ENCODE measurements at regions not wholly inside any gene's neighbourhood (a gene's known extent, or its start where the extent isn't known, plus 50 kb on each side); places are given as distances from the start of the nearest gene placed in this dataset.

DNA sequence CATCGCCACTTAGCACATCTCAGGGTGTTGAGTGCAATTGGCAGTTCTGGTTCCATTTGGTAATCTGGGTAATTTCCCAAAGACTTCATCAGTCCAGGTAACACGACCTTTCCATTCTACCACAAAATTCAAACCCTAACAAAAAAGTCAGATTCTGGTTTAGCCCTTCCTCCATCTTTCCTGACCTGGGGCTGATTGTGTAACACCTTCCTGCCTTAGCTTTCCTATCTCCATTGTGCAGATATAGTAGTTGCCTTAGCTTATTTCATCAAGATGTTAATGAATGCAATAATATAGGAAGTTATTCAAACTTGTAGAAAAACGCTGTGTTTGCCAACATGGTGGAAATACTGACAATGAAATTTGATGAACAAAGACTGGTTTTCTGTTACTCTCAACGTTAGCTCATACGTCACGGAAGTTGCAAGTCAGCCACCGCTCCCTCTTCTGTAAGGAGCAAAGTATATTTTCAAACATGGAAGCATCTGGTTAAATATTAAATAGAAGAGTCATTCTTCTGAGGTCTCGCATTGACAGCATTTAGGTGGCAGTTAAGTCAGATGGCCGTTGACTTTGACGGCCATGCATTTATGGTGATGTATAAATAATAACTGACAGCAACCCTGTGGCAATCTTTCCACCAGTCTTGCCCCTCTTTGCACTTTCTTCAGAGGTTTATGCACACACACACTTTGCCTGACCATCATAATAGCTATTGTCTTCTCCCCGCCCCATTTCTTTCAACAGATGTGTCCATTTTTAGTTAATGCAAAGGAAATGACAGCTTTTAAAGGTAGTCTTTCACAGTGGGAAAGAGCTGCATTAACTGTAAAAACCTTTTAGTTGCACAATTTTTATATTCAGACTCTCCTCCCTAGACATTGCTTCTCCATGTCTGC, 205.1 kb upstream of the BMPER start:
- H3K9me3 ChIP-seq (ENCODE audit: control insufficient read depth in 5 of 5, low read length in 5 of 5) = peaks cover 0 to 23% (median 13%) of the 10 kb centered on the region in 5 donors
- no peaks in the 10 kb centered on the region for H3K27me3 ChIP-seq (ENCODE audit: control insufficient read depth in 5 of 5, insufficient read depth in 4 of 5, low read length in 5 of 5)
- no peak overlapping the region for H3K9ac ChIP-seq (ENCODE audit: low read length in 5 of 5)
- no peak overlapping the region for H3K27ac ChIP-seq (ENCODE audit: low read depth, low read length)
- H3K4me3 ChIP-seq (ENCODE audit: low read depth in 1 of 5, low read length in 5 of 5) = no peak overlapping the region
- H3K36me3 ChIP-seq (ENCODE audit: control insufficient read depth in 5 of 5, insufficient read depth in 5 of 5, low read length in 5 of 5) = no peaks in the 10 kb centered on the region
- H3K4me1 ChIP-seq (ENCODE audit: control insufficient read depth in 5 of 5, insufficient read depth in 5 of 5, low read length in 5 of 5) = no peaks in the 10 kb centered on the region

DNA sequence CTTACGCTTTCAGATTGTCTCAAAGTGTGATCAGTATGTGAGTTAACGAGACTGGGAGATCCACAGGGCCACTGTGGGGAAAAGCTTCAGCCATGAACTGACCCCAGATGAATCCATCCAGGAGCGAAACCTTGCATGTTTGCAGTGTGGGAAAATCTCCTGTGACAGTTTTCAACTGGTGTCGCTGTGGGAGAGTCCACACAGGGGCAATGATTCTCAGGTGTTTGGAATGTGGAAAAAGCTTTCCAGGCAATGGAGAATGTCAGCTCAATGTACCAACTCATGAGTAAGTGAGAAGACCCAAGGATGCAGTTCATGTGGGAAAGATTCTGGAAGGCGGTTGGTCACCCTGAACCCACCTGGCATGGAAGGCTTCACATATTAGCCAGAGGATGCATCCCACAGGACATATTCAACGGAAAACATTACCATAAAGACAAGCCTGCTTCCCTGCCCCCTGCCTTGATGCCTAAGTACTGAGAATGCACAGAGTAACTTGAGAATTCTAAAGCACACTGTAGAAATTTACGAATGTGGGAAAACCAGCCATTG, 204.1 kb upstream of the BMPER start:
- peaks cover 0 to 23% (median 13%) of the 10 kb centered on the region in 5 donors for H3K9me3 ChIP-seq (ENCODE audit: control insufficient read depth in 5 of 5, low read length in 5 of 5)
- no peak overlapping the region for H3K27ac ChIP-seq (ENCODE audit: low read depth, low read length)
- no peak overlapping the region for H3K9ac ChIP-seq (ENCODE audit: low read length in 5 of 5)
- H3K4me1 ChIP-seq (ENCODE audit: control insufficient read depth in 5 of 5, insufficient read depth in 5 of 5, low read length in 5 of 5) = peaks cover 0 to 4% (median 0%) of the 10 kb centered on the region in 5 donors
- H3K36me3 ChIP-seq (ENCODE audit: control insufficient read depth in 5 of 5, insufficient read depth in 5 of 5, low read length in 5 of 5) = no peaks in the 10 kb centered on the region
- H3K27me3 ChIP-seq (ENCODE audit: control insufficient read depth in 5 of 5, insufficient read depth in 4 of 5, low read length in 5 of 5) = no peaks in the 10 kb centered on the region
- H3K4me3 ChIP-seq (ENCODE audit: low read depth in 1 of 5, low read length in 5 of 5) = peak overlapping the region in 1 of 5 donors; percentile 9

GRCh38 chr7:33701927-33702326, 203.4 kb upstream of the BMPER start:
- H3K36me3 ChIP-seq (ENCODE audit: control insufficient read depth in 5 of 5, insufficient read depth in 5 of 5, low read length in 5 of 5) = no peaks in the 10 kb centered on the region
- H3K4me3 ChIP-seq (ENCODE audit: low read depth in 1 of 5, low read length in 5 of 5) = no peak overlapping the region
- H3K27ac ChIP-seq (ENCODE audit: low read depth, low read length) = no peak overlapping the region
- peaks cover 0 to 23% (median 13%) of the 10 kb centered on the region in 5 donors for H3K9me3 ChIP-seq (ENCODE audit: control insufficient read depth in 5 of 5, low read length in 5 of 5)
- no peak overlapping the region for H3K9ac ChIP-seq (ENCODE audit: low read length in 5 of 5)
- no peaks in the 10 kb centered on the region for H3K27me3 ChIP-seq (ENCODE audit: control insufficient read depth in 5 of 5, insufficient read depth in 4 of 5, low read length in 5 of 5)
- H3K4me1 ChIP-seq (ENCODE audit: control insufficient read depth in 5 of 5, insufficient read depth in 5 of 5, low read length in 5 of 5) = peaks cover 0 to 11% (median 4%) of the 10 kb centered on the region in 5 donors

DNA sequence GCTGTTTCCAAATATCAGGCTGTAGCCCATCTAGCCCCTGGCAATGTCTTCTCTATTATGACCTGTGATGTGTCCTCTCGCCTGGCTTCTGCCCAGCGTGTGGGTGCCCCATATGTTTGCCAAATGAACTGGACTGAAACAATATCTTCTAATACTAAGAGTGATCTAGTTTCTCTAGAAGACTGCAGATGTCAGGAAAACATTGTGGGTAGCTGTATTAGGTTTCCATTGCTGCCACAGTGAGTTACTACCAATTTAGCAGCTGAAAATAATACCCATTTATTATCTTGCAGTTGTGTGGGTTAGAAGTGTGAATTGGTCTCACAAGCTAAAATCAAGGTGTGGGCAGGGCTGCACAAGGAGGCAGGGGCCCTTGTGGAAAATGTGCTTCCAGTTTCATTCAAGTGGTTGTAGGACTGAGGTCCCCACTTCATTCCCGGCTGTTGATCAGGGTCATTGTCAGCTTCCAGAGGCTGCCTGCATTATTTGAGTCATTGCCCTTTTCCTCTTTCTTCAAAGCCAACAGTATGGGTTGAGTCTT, 202.8 kb upstream of the BMPER start:
- no peaks in the 10 kb centered on the region for H3K27me3 ChIP-seq (ENCODE audit: control insufficient read depth in 5 of 5, insufficient read depth in 4 of 5, low read length in 5 of 5)
- no peak overlapping the region for H3K9ac ChIP-seq (ENCODE audit: low read length in 5 of 5)
- no peaks in the 10 kb centered on the region for H3K36me3 ChIP-seq (ENCODE audit: control insufficient read depth in 5 of 5, insufficient read depth in 5 of 5, low read length in 5 of 5)
- peaks cover 0 to 23% (median 13%) of the 10 kb centered on the region in 5 donors for H3K9me3 ChIP-seq (ENCODE audit: control insufficient read depth in 5 of 5, low read length in 5 of 5)
- no peak overlapping the region for H3K27ac ChIP-seq (ENCODE audit: low read depth, low read length)
- H3K4me3 ChIP-seq (ENCODE audit: low read depth in 1 of 5, low read length in 5 of 5) = no peak overlapping the region
- H3K4me1 ChIP-seq (ENCODE audit: control insufficient read depth in 5 of 5, insufficient read depth in 5 of 5, low read length in 5 of 5) = peaks cover 2 to 15% (median 11%) of the 10 kb centered on the region in 5 donors

DNA sequence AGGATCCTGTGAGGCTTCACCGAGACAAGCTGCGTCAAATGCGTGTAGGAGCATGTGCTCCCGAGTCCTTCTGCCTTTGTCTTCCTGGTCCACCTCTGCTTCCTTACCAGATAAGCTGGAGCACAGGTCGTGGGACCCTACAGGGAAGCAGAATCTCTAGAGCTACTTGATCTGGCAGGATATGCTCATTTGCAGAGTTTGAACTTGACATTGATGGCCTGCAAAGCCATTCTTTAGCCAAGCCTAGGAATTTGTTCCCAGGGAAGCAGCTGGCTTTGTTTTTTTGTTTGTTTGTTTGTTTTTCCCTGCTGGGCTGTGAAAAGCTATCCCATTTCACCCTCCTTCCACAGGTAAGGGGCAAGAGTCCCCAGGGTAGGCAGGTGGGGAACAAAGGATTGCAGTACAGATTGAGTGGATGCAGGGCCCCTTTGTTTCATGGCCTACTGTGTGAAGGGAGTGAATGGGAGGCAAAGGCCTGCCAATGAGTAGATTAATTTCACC, 200.0 kb upstream of the BMPER start:
- H3K9me3 ChIP-seq (ENCODE audit: control insufficient read depth in 5 of 5, low read length in 5 of 5) = peaks cover 0 to 18% (median 11%) of the 10 kb centered on the region in 5 donors
- H3K4me1 ChIP-seq (ENCODE audit: control insufficient read depth in 5 of 5, insufficient read depth in 5 of 5, low read length in 5 of 5) = peaks cover 2 to 15% (median 13%) of the 10 kb centered on the region in 5 donors
- H3K36me3 ChIP-seq (ENCODE audit: control insufficient read depth in 5 of 5, insufficient read depth in 5 of 5, low read length in 5 of 5) = no peaks in the 10 kb centered on the region
- no peak overlapping the region for H3K4me3 ChIP-seq (ENCODE audit: low read depth in 1 of 5, low read length in 5 of 5)
- no peak overlapping the region for H3K9ac ChIP-seq (ENCODE audit: low read length in 5 of 5)
- no peak overlapping the region for H3K27ac ChIP-seq (ENCODE audit: low read depth, low read length)
- H3K27me3 ChIP-seq (ENCODE audit: control insufficient read depth in 5 of 5, insufficient read depth in 4 of 5, low read length in 5 of 5) = no peaks in the 10 kb centered on the region

DNA sequence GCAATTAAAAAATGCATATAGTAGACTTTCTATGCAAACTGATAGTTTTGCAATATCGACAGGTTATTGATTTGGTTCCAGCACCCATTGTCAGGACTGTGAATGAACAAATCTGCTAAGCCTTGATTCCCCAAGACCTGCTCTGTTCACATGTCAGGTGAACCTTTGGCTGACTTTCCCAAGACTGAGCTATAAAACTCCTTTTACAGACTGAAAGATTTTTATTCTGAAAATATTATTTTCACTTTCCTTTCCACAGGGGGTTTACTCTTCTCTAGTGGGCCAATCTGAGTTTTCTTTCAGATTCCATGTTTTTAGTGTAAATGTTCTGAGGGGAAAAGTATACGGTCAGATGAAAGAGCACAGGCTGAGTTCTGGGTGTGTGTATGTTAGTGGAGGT, 199.2 kb upstream of the BMPER start:
- no peak overlapping the region for H3K27ac ChIP-seq (ENCODE audit: low read depth, low read length)
- H3K9me3 ChIP-seq (ENCODE audit: control insufficient read depth in 5 of 5, low read length in 5 of 5) = peaks cover 0 to 10% (median 5%) of the 10 kb centered on the region in 5 donors
- no peaks in the 10 kb centered on the region for H3K27me3 ChIP-seq (ENCODE audit: control insufficient read depth in 5 of 5, insufficient read depth in 4 of 5, low read length in 5 of 5)
- peaks cover 2 to 15% (median 13%) of the 10 kb centered on the region in 5 donors for H3K4me1 ChIP-seq (ENCODE audit: control insufficient read depth in 5 of 5, insufficient read depth in 5 of 5, low read length in 5 of 5)
- no peaks in the 10 kb centered on the region for H3K36me3 ChIP-seq (ENCODE audit: control insufficient read depth in 5 of 5, insufficient read depth in 5 of 5, low read length in 5 of 5)
- H3K4me3 ChIP-seq (ENCODE audit: low read depth in 1 of 5, low read length in 5 of 5) = no peak overlapping the region
- peak overlapping the region in 1 of 5 donors; percentile 7 for H3K9ac ChIP-seq (ENCODE audit: low read length in 5 of 5)

DNA sequence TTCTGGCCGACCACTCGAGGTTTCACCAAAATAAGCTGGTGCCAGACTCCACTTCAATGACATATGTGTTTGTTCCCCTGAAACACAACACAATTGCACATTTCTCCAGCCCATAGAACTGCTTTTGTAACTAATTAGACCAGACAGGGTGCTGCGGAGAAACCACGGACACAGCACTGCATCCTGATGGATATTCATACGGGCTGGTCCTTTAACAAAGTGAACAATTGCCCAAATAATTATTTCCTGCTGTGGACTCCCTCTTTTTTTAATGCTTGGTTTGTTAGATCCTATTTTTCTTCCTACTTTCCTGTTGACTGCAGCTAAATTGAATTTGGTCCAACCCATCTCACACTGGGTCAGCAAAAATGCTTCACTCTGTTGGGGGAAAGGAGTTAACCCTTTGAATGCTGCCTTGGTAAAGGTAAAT, 198.6 kb upstream of the BMPER start:
- Histone ChIP-seq H3K9me3 (ENCODE audit: control insufficient read depth in 5 of 5, low read length in 5 of 5) (peaks cover 0 to 4% (median 0%) of the 10 kb centered on the region in 5 donors), H3K4me3 (ENCODE audit: low read depth in 1 of 5, low read length in 5 of 5) (peak overlapping the region in 2 of 5 donors; percentile 5 to 44), H3K27ac (ENCODE audit: low read depth, low read length) (no peak overlapping the region), H3K4me1 (ENCODE audit: control insufficient read depth in 5 of 5, insufficient read depth in 5 of 5, low read length in 5 of 5) (peaks cover 2 to 15% (median 13%) of the 10 kb centered on the region in 5 donors), H3K36me3 (ENCODE audit: control insufficient read depth in 5 of 5, insufficient read depth in 5 of 5, low read length in 5 of 5) (no peaks in the 10 kb centered on the region), H3K9ac (ENCODE audit: low read length in 5 of 5) (peak overlapping the region in 1 of 5 donors; percentile 7), H3K27me3 (ENCODE audit: control insufficient read depth in 5 of 5, insufficient read depth in 4 of 5, low read length in 5 of 5) (no peaks in the 10 kb centered on the region)

DNA sequence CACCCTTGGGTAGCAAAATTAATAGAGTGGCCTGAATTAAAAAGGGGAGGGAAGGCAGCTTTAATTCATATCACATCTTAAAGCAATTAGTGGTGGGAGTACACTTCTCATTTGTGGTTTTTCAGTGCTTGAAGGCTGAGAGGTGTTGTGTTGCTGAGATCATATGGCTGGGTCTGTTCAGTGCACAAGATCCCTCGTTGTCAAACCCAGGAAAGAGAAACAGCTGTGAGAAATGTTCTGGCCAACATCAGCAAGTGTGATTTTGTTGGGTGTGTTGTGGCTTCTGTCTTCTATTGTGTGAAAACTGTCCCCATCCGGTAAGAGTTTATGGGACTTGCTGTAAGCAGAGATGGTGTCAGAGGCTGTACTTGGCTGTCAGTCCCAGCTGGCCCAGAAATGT, 197.9 kb upstream of the BMPER start:
- Histone ChIP-seq H3K4me3 (ENCODE audit: low read depth in 1 of 5, low read length in 5 of 5) (no peak overlapping the region), H3K9me3 (ENCODE audit: control insufficient read depth in 5 of 5, low read length in 5 of 5) (no peaks in the 10 kb centered on the region), H3K9ac (ENCODE audit: low read length in 5 of 5) (no peak overlapping the region), H3K36me3 (ENCODE audit: control insufficient read depth in 5 of 5, insufficient read depth in 5 of 5, low read length in 5 of 5) (no peaks in the 10 kb centered on the region), H3K27me3 (ENCODE audit: control insufficient read depth in 5 of 5, insufficient read depth in 4 of 5, low read length in 5 of 5) (no peaks in the 10 kb centered on the region), H3K4me1 (ENCODE audit: control insufficient read depth in 5 of 5, insufficient read depth in 5 of 5, low read length in 5 of 5) (peaks cover 2 to 15% (median 13%) of the 10 kb centered on the region in 5 donors), H3K27ac (ENCODE audit: low read depth, low read length) (no peak overlapping the region)

DNA sequence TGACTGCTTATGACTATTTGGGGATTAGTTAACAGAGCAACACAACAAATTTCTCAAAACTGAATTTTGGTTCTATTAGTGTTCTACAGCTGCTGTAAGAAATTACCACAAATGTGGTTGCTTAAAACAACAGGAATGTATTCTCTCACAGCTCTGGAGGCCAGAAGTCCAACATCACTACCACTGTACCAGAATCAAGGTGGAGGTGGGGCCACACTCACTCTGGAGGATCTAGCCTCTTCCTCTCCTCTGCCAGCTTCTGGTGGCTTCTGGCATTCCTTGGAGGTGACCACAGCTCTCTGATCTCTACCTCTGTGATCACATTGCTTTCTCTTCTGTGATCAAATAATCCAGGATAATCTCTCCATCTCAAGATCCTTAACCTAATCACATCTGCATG, 194.7 kb upstream of the BMPER start:
- H3K9me3 ChIP-seq (ENCODE audit: control insufficient read depth in 5 of 5, low read length in 5 of 5) = no peaks in the 10 kb centered on the region
- H3K27me3 ChIP-seq (ENCODE audit: control insufficient read depth in 5 of 5, insufficient read depth in 4 of 5, low read length in 5 of 5) = no peaks in the 10 kb centered on the region
- H3K36me3 ChIP-seq (ENCODE audit: control insufficient read depth in 5 of 5, insufficient read depth in 5 of 5, low read length in 5 of 5) = no peaks in the 10 kb centered on the region
- no peak overlapping the region for H3K4me3 ChIP-seq (ENCODE audit: low read depth in 1 of 5, low read length in 5 of 5)
- peaks cover 2 to 15% (median 13%) of the 10 kb centered on the region in 5 donors for H3K4me1 ChIP-seq (ENCODE audit: control insufficient read depth in 5 of 5, insufficient read depth in 5 of 5, low read length in 5 of 5)
- no peak overlapping the region for H3K9ac ChIP-seq (ENCODE audit: low read length in 5 of 5)
- no peak overlapping the region for H3K27ac ChIP-seq (ENCODE audit: low read depth, low read length)
